GM12873 (cell line): ENCODE measurements at regions not wholly inside any gene's neighbourhood (a gene's known extent, or its start where the extent isn't known, plus 50 kb on each side); places are given as distances from the start of the nearest gene placed in this dataset.

Experiments
- CTCF ChIP-seq: IDR thresholded peaks from 2 replicates; pipeline ENCODE4 v1.5.1; 2012; ENCODE audit warnings: low read depth, mild to moderate bottlenecking, moderate library complexity, low read length, control low read depth; ENCODE audit not compliant: insufficient read depth; ENCODE audit errors: missing control alignments

DNA sequence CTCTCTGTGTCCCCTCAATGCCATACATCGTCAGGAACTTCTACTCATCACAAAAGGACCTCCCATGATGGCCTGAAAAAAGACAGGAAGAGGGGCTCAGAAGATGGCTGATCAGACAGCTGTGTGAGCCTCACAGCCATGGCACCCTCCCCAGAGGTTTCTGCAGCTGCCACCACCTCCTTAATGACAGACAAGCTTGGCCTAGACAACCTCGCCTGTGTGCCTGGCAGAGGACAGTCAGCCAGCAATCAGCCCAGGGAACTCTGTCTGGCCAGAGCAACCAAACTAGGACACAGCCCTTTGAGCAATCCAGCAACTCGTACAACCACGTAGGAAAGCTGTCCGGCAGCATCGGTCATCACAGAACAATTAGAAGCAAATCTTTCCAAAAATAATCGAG, 54.2 kb upstream of the MED9 start:
- no peak for TF ChIP-seq CTCF

DNA sequence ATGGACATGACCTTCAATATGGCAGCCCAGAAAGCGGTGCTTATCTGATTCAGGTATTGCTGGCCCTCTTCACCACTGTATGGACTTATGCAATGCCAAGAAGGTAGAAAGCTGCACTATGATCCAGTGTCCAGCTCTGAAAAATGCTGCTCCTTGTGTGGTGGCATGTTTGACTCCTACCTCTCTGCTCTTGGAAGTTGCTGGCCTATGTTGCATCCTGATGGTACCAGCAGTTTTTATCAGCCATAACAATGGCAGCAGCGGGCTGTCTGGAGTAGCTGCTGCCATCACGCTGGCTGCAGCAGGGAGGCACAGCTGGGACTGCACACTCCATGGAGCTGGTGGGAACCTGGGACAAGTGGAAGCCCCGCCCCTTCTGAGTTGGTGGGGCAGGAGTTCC, 53.1 kb upstream of the MED9 start:
- TF ChIP-seq CTCF: no peak

DNA sequence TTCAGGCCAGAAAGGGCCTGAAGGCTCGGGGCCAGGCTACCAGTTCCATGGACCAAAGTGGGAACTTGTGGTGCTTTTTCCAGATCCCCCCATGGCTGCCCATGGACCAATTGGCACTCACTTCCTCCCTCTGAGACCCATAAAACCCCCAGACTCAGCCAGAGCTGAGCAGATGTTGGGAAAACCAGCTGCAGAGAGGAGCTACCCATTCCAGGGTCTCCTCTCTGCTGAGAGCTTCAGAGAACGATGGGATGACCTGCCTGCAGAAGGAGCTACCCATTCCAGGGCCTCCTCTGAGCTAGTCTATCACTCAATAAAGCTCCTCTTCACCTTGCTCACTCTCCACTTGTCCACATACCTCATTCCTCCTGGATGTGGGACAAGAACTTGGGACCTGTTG, 52.2 kb upstream of the MED9 start:
- TF ChIP-seq CTCF: no peak

- TF ChIP-seq CTCF: no peak
Measured at GRCh38 chr17:17425005-17425404, 51.8 kb upstream of the MED9 start.

DNA sequence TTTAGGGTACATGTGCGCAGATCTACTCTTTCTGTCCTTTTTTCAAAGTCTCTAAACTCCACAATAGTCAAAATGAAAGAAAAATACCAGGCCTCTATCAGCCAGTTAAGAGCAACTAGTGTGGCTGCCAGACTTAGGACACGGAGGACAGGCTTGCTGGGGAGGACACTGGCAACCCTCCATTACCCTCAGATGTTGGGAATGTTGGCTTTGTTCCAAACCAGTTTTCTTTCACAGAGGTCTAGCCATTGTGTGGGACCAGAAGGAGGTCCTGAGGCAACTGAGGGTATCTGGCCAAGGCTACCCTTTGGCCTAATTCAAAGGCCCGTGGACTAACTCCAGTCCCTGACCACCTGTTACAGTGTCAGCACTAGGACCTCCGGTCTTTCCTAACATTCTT, 51.2 kb upstream of the MED9 start:
- no peak for TF ChIP-seq CTCF

GRCh38 chr17:17426184-17426583, 50.6 kb upstream of the MED9 start:
- TF ChIP-seq CTCF: no peak
